Hematopoietic multipotent progenitor cell treated with erythropoietin and hydrocortisone succinate and interleukin-3 and kit ligand, for 17 days (in vitro differentiated cells): ENCODE measurements at regions not wholly inside any gene's neighbourhood (a gene's known extent, or its start where the extent isn't known, plus 50 kb on each side); places are given as distances from the start of the nearest gene placed in this dataset.

Experiments
- DNase-seq: peaks from one replicate; pipeline ENCODE4 v3.0.0-alpha.2; 2015; ENCODE audit warnings: low spot score

DNA sequence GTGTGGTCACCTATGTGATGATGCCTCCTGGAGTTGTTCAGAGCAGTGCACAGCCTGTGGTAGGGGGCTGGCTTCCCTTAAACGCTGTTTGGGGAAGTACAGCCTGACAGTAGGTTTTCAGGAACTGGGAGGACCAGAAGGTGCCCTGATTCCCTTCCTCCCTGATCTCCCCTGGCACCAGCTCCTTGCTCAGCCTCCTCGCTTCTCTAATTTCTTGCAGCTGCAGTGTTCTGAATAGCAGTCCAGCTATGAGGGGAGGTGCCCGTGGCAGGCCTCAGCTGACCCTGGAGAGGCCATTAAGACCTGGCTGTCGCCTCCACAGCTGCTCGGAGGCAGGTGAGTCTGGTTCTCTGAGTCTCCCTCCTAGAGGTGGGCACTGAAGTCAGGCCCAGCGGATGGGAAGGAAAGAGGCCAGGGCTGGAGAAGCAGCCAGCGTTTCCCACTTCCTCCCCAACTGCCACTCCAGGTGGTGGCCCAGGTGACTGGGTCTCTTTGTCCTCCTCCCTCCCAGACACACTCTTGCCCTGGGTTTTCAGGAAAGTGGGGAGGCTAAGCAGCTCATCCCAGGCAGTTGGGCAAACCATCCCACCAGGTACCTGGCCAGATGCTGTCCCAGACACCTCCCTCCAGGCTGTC lies 52.0 kb upstream of the RPL11 start:
- no peak for DNase-seq

DNA sequence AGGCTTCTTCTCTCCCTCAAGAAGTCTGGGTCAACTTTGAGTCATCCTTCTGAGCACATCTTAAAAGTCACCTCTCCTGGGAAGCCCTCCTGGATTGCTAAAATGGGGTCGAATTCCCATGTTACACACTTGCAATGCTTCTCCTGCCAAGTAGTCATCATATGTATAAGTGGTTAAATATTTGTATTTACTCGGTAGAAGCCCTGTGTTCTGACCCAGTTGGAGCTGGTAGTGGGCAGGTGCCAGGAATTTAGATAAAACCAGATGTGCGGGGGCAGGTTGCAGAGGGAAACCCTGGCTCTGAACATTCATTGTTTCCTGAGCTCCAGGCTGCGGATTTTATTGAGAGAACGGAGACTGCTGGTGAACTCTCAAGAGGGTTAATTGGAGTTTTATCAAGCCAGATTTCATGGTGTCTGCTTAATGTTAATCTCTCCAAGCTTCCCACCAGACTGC lies 52.8 kb upstream of the RPL11 start:
- DNase-seq, result no peak

DNA sequence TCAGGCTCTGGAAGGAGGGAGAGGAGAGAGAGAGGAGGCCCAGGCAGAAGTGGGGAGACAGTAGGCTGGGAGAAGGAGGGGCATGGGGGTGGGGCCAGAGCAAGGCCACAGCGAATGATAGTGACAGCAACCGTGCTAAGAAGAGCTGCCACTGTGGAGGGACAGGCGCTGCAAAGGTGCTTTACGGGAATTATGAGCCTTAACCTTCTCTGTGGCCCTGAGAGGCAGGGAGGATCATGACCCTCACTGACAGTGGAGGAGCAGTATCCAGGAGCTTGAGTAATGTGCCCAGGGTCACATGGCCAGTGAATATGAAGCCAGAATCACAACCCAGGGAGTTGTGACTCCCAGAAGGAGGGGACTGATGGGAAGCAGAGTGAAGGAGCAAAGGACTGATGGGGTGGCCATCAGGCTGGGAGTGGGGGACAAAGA lies 53.4 kb upstream of the RPL11 start:
- no peak for DNase-seq

DNA sequence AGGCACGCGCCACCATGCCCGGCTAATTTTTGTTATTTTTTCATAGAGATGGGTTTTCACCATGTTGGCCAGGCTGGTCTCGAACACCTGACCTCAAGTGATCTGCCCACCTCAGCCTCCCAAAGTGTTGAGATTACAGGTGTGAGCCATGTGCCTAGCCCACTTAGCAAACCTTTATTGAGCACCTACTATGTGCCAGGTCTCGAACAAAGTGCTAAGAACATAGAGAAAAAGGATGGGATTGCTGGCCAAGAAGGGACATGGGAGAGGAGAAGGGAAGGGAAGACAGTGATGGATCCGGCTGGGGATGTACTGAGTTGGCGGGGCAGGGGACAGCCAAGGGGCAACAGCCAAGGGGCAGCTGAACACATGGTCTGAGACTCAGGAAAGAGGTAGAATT lies 55.6 kb upstream of the RPL11 start:
- no peak for DNase-seq

DNA sequence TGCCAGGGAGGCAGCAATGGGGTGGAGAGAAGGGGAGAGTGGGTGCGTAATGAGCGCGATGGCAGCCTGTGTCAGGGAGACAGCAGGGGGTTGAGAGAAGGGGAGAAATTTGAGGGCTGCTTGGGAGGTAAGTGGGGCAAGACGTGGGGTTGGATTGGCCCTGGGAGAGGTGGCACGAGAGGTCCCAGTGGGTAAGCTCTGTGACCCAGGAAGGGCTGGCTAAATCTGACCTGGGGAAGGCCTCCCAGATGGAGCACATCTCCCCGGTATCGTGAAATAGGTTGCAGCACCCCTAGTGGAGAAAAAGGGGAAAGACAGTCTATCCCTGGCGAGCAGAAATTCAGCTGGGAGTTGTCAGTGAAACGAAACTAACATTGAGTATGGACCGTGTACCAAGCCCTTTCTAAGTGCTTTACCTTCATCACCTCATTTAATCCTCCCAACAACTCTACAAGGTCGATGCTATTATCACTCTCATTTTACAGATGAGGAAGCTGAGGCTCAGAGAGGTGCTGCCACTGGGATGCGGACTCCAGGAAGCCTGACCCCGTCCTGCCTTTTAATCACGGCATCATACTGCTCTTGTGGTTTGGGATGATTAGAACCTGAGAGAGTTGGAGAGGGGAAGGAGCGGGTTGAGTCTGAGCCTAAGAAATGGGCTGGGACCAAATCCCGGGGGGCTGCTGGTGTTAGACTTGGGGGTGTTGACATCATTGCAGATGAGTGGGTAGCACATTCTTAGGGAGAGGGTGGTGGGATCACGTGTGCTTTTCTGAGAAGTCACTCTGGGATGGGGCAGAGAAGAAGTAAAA lies 56.6 kb upstream of the RPL11 start:
- DNase-seq, result peak; percentile 67

DNA sequence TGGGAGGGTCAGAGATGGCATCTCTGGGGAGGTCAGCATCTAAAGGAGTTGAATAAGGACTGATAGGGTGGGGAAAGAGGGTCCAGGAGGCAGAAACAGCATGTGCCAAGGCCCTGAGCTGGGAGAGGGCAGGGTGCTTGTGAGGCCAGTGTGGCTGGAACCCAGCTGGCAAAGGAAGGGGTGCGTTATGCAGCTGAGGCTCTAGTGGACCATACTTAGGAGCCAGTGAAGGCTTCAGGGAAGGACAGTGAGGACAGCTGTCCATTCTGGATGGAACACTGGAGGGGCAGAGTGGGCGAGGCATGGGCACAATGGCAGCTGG lies 57.1 kb upstream of the RPL11 start:
- DNase-seq, result no peak

DNA sequence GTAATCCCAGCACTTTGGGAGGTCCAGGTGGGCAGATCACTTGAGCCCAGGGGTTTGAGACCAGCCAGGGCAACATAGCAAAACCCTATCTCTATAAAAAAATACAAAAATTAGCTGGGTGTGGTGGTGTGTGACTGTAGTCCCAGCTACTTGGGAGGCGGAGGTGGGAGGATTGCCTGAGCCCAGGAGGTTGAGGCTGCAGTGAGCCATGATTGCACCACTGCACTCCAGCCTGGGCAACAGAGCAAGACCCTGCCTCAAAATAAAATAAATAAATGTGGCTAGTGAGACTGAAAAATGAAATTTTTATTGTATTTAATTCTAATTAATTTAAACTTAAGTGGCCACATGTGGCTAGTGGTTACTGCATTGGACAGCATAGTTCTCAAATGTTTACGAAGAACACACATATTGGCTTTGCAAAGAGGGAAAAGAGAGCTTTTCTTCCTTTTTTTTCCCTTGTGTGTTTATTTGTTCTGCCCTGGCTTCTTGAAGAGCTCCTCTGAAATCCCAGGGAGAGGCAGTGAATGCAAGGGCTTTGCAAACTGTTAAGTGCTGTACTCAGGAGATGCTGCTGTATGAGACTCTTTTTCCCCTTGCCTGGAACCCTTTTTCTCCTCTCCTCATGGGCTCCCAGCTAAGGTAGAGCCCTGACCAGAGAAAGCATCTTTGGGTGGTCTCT lies 59.0 kb upstream of the RPL11 start:
- no peak for DNase-seq

DNA sequence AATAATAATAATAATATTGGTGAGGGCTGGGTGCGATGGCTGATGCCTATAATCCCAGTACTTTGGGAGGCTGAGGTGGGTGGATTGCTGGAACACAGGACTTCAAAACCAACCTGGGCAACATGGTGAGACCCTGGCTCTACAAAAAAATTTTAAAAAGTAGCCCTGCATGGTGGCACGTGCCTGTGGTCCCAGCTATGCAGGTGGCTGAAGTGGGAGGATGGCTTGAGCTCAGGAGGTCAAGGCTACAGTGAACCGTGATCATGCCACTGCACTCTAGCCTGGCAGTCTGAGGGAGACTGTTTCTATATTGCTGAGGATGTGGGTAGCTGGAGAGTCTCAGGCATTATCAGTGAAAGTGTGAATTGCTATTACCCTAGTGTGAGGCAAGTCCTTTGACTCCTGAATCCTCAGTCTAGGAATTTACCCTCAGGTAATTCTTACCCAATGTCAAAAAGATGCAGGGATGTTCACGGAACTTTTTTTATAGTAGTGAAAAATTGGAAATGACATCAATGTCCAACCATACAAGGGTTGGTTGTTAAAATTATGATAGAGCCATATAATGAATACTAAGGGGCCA lies 61.8 kb upstream of the RPL11 start:
- DNase-seq, result no peak

DNA sequence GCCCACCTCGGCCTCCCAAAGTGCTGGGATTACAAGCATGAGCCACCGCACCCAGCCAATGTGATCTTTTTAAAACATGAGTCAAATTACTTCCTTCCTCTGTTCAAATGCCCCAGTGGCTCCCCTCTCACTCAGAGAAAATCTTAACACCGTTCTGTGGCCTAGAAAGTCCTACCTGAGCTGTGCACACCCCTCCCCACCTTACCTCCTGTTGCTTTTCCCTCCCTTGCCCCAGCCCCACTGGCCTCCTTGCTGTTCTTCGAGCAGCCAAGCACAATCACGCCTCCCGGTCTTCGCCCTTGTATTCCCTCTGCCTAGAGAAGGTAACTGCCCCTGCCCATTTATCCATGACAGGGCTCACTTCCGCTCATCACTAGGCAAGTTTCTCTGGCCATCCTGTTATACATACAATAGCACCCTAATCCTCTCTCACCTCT lies 62.6 kb upstream of the RPL11 start:
- no peak for DNase-seq

DNA sequence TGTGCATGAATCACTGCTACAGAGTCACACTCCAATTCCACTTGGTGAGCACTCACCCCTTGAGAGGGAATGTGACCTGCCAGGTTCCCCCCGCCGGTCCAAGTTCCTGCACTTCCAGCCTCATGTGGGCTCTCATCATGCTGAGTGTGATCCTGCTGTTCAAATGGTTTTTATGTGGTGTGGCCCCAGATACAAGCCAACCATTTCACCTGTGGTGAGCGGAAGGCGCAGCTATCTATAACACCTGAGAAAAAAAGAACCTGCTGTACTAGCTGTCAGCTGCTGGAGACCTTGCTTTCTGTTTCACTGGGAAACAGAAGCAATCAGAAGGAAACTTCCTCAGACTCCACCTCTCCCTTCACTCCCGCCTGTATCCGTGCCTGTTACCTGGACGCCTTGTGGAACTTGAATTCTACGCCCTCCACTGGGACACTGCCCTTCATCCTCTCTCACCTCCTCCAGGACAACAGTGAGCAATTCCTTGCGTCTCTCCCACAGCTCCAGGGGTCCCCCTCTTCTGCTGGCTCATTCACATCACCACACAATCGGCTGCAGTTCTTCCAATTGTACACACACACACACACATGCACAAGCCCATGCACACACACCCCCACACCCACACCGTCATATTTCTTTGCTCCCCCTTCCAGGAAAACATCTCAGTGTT lies 64.4 kb upstream of the RPL11 start:
- DNase-seq, result no peak

DNA sequence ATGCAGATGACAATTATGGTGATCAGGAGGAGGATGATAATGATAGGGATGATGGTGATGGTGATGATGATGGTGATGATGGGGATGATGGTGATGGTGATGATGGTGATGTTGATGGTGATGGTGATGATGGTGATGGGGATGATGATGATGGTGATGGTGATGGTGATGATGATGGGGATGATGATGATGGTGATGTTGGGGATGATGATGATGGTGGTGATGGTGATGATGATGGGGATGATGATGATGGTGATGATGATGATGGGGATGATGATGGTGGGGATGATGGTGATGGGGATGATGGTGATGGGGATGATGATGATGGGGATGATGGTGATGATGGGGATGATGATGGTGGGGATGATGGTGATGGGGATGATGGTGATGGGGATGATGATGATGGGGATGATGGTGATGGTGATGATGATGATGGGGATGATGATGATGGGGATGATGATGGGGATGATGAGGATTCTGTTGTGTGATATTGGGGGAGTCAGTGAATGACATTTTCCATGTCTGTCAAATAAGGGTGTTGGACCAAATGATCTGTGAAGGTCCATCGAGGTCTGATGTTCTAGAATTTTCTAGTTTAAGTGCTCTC lies 65.6 kb upstream of the RPL11 start:
- no peak for DNase-seq

DNA sequence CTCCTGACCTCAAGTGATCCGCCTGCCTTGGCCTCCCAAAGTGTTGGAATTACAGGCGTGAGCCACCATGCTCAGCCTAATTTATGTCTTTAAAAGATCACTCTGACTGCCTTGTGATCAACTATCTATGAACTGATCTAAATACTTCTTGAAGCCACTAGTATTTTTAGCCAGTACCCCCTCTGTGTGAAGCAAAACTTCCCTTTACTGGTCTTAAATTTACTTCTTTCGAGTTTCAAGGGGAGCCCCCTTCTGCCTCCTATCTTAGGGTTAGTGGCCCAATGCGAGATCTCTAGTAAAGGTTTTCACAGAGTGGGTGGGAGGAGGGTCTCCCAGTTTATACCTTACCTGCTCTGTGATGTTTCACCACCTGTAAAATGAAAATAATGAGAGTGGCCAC lies 66.1 kb upstream of the RPL11 start:
- no peak for DNase-seq

DNA sequence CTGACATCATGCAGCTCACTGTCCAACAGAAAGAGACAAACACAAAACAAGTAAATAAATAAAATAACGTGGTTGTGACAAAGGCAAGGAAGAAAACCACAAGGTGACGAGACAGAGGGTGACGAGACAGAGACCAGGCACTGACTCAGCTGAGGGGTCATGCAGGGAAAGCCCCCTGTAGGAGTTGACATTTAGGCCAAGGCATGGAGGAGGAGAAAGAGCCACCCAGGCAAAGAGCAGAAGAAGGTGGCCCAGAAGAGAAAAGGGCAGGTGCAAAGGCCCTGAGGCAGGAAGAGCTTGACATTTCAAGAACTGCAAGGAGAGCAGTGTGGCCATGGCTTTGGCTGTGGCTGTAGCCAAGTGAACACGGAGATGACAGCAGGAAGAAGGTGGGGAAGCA lies 65.1 kb upstream of the ID3 start:
- DNase-seq, result no peak

DNA sequence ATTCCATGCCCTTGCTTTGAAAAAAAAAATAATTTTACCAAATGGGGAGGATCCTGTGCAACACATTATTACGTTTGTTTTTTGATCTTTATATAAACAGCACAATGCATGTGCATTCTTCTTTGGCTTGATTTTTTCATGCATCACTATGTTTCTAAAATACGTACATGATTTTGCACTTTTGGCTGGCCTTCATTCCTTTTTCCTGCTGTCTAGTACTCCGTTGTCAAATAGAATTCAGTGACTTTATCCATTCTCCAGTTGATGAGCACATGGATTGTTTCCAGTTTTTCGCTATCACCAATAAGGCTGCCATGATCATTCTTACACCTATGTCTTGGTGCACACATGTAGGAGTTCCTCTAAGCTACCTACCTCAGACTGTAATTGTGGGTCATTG lies 63.0 kb upstream of the ID3 start:
- DNase-seq, result no peak

DNA sequence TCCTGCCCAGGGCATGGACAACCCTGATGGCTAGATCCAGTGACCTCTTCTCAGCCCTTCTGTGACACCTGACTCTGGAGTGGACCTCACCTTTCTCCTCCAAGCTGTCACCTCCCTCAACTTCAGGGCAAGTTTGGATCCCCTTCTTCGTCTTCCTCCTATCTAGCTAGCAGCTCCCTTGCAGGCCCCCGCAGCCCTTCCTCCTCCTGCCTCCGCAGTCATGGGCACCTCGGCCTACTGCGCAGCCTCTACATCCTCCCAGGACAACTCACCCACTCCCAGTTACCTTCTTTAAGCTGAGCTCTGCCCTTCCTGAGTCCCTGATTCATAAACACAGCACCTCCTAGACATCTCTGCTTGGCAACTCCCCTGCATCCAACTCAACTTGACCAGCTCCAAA lies 61.3 kb upstream of the ID3 start:
- DNase-seq, result no peak

DNA sequence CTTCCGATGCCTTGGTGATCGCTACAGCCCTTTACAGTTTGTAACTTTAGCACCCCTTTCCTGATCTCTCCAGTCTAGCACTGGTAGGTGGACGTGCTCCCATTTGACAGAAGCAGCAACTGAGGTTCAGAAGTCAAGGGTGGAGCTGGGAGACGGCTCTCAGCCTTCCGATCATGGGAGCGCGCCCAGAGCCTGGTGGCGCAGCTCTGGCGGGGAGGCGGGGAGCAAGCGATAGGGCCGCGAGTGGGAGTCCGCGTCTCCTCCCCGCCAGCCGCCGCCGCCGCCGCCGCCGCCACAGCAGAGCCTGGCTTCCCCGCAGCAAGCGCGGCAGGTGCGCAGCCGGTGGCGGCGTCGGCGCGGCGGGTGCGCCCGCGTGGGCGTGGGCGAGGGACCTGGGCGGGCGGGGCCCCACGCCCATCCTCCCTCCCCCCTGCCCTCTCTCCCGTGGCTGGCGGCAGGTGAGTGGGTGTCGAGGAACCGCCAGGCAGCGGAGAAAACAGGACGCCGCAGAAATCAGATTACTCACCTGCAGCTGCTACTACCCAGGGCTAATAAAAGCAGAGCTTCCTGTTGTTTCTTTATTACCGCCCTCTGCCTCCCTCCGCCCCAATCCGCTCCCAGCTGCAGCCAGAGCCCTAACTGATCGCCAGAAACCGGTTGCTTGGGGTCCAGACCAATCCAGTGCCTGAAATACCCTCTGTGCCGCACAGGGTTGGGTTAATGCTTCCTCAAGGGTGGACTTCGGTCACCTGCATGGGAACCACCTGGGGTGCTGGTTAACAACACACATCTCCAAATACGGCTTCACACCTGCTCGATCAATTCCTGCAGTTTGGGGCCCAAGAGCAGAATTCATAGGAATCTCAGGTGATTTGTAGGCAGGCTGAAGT lies 60.2 kb upstream of the ID3 start:
- no peak for DNase-seq

DNA sequence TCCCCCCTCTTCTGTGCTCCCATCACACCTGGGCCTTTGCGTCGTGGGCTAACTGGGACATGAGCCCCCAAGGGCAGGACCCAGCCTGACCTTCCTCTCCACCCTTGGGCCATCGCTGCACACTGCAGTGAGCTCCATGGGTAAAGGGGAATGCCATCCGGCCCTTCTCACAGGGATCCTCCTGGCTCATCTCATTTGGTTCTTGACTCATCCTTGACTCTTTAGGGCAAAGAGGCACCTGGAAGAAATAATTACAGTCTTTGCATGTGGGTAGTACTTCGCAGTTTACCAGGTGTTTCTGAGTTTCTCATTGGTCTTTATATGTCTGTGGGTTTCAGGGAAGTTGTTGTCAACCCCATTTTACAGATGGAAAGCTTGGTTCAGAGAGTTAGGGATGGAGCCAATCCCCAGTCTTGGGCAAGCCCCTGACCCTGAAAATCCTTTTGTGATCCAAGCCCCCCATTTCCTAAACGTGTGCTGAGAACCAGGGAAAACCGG lies 59.3 kb upstream of the ID3 start:
- DNase-seq, result no peak

DNA sequence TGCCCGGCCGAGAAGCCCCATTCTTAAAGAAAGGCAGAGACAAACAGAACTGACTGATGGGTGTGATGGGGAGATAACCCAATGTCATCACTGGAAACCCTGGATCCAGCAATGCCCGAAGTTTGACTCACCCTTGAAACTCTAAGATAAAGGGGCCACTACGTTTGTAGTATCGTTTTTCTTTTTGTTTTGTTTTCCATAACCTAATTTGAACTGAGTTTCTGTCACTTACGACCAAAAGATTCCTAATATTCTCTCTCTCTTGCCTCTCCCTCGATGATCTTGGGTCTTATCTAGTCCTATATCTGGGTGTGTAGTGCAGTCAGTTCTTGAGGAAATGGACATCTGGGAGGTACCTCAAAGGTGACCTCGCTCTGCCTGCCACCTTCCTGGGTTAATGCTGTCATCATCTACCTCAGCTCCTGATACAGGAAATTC lies 57.8 kb upstream of the ID3 start:
- DNase-seq, result no peak

DNA sequence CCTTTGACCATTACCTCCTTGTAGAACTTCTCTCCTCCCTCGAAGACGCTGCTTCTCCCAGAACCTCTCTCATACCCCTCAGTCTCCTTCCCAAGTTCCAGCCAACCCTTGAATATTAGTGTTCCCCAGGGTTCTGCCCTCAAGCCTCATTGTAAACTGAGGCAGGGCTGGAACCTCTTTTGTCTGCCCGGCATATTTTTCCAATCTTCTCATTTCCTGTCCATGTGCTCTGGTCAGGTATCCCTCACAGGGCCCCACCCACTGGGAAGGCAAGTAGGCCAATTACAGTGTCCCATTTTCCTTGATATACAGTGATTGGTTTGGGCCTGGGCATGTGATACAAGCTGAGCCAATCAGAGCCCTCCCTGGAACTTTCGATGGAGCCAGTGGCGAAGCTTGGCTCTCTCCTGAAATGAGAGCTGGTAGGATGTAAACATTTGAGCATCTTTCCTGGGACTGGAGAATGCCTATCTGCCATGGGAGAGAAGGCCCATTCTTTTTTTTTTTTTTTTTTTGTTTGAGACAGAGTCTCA lies 57.1 kb upstream of the ID3 start:
- no peak for DNase-seq

DNA sequence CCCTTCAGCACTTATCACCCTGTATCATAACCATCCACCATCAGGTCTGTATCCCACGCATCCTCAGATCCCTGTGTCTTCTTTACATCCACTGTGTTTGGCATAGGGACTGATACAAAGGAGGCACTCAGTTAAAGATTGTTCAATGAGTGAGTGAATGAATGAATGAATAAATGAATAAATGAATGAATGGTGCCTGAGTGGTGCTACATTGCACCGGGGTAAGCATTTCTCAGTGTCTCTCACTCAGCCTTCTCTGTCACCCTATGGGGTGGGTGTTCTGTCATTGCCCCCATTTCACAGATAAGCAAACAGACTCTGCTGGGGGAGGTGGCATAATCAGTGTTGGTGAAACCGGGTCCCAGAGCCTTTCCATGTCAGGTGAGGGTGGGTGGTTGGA lies 56.6 kb upstream of the ID3 start:
- no peak for DNase-seq
